ENCODE measurements at regions not wholly inside any gene's neighbourhood (a gene's known extent, or its start where the extent isn't known, plus 50 kb on each side); places are given as distances from the start of the nearest gene placed in this dataset.

- POLR2A ChIA-PET = no interaction called here
- ATAC-seq (ENCODE audit: low read depth) (no peak), DNase-seq (no peak)
- Mint-ChIP-seq H3K27ac (no peak overlapping the region), H3K27me3 (no peaks in the 10 kb centered on the region), H3K4me3 (no peak overlapping the region), H3K9me3 (no peaks in the 10 kb centered on the region), H3K36me3 (no peaks in the 10 kb centered on the region), H3K4me1 (no peaks in the 10 kb centered on the region)
These were observed 410.1 kb upstream of the HTR2A start for GRCh38 chr13:47306991-47307390.

GRCh38 chr13:47303626-47304025 lies 406.8 kb upstream of the HTR2A start:
- no peak for ATAC-seq (ENCODE audit: low read depth)
- POLR2A ChIA-PET = no interaction called here
- no peak overlapping the region for H3K4me3 Mint-ChIP-seq
- H3K27ac Mint-ChIP-seq = no peak overlapping the region
- H3K36me3 Mint-ChIP-seq = no peaks in the 10 kb centered on the region
- no peaks in the 10 kb centered on the region for H3K4me1 Mint-ChIP-seq
- peaks cover 2% of the 10 kb centered on the region for H3K9me3 Mint-ChIP-seq
- DNase-seq = no peak
- H3K27me3 Mint-ChIP-seq = no peaks in the 10 kb centered on the region

- Mint-ChIP-seq H3K4me1 (no peaks in the 10 kb centered on the region), H3K36me3 (no peaks in the 10 kb centered on the region), H3K27me3 (no peaks in the 10 kb centered on the region), H3K4me3 (no peak overlapping the region), H3K9me3 (peaks cover 2% of the 10 kb centered on the region), H3K27ac (no peak overlapping the region)
- no peak for DNase-seq
- POLR2A ChIA-PET = no interaction called here
- no peak for ATAC-seq (ENCODE audit: low read depth)
These were observed 402.5 kb upstream of the HTR2A start for GRCh38 chr13:47299304-47299703.

GRCh38 chr13:47298506-47298905 lies 401.7 kb upstream of the HTR2A start:
- Mint-ChIP-seq H3K4me3 (no peak overlapping the region), H3K36me3 (no peaks in the 10 kb centered on the region), H3K9me3 (peaks cover 2% of the 10 kb centered on the region), H3K4me1 (no peaks in the 10 kb centered on the region), H3K27me3 (no peaks in the 10 kb centered on the region), H3K27ac (no peak overlapping the region)
- POLR2A ChIA-PET = no interaction called here
- DNase-seq = no peak
- no peak for ATAC-seq (ENCODE audit: low read depth)

GRCh38 chr13:47294691-47295090 lies 397.8 kb upstream of the HTR2A start:
- H3K9me3 Mint-ChIP-seq = no peaks in the 10 kb centered on the region
- POLR2A ChIA-PET = no interaction called here
- no peaks in the 10 kb centered on the region for H3K36me3 Mint-ChIP-seq
- no peak for ATAC-seq (ENCODE audit: low read depth)
- DNase-seq = no peak
- no peak overlapping the region for H3K27ac Mint-ChIP-seq
- no peak overlapping the region for H3K4me3 Mint-ChIP-seq
- H3K27me3 Mint-ChIP-seq = no peaks in the 10 kb centered on the region
- H3K4me1 Mint-ChIP-seq = no peaks in the 10 kb centered on the region

GRCh38 chr13:47291107-47291656 lies 394.3 kb upstream of the HTR2A start:
- DNase-seq (no peak), ATAC-seq (ENCODE audit: low read depth) (no peak)
- H3K4me3 Mint-ChIP-seq = no peak overlapping the region
- no peaks in the 10 kb centered on the region for H3K27me3 Mint-ChIP-seq
- POLR2A ChIA-PET = no interaction called here
- H3K4me1 Mint-ChIP-seq = no peaks in the 10 kb centered on the region
- no peak overlapping the region for H3K27ac Mint-ChIP-seq
- H3K9me3 Mint-ChIP-seq = no peaks in the 10 kb centered on the region
- no peaks in the 10 kb centered on the region for H3K36me3 Mint-ChIP-seq

- Mint-ChIP-seq H3K27me3 (no peaks in the 10 kb centered on the region), H3K4me1 (no peaks in the 10 kb centered on the region), H3K36me3 (no peaks in the 10 kb centered on the region), H3K9me3 (no peaks in the 10 kb centered on the region), H3K27ac (no peak overlapping the region), H3K4me3 (no peak overlapping the region)
- no peak for ATAC-seq (ENCODE audit: low read depth)
- DNase-seq = no peak
- POLR2A ChIA-PET = no interaction called here
These were observed 392.7 kb upstream of the HTR2A start for GRCh38 chr13:47289567-47289966.

GRCh38 chr13:47288546-47288945 lies 391.7 kb upstream of the HTR2A start:
- POLR2A ChIA-PET = no interaction called here
- no peaks in the 10 kb centered on the region for H3K9me3 Mint-ChIP-seq
- no peak for ATAC-seq (ENCODE audit: low read depth)
- no peak for DNase-seq
- H3K4me3 Mint-ChIP-seq = no peak overlapping the region
- H3K4me1 Mint-ChIP-seq = no peaks in the 10 kb centered on the region
- no peaks in the 10 kb centered on the region for H3K27me3 Mint-ChIP-seq
- H3K36me3 Mint-ChIP-seq = no peaks in the 10 kb centered on the region
- H3K27ac Mint-ChIP-seq = no peak overlapping the region

GRCh38 chr13:47287291-47287751 lies 390.5 kb upstream of the HTR2A start:
- DNase-seq (no peak), ATAC-seq (ENCODE audit: low read depth) (no peak)
- Mint-ChIP-seq H3K36me3 (no peaks in the 10 kb centered on the region), H3K27ac (no peak overlapping the region), H3K9me3 (no peaks in the 10 kb centered on the region), H3K4me3 (no peak overlapping the region), H3K27me3 (no peaks in the 10 kb centered on the region), H3K4me1 (no peaks in the 10 kb centered on the region)
- POLR2A ChIA-PET = no interaction called here

- ATAC-seq (ENCODE audit: low read depth) = no peak
- POLR2A ChIA-PET = no interaction called here
- H3K36me3 Mint-ChIP-seq = no peaks in the 10 kb centered on the region
- H3K27ac Mint-ChIP-seq = no peak overlapping the region
- no peaks in the 10 kb centered on the region for H3K4me1 Mint-ChIP-seq
- H3K9me3 Mint-ChIP-seq = no peaks in the 10 kb centered on the region
- no peak for DNase-seq
- no peak overlapping the region for H3K4me3 Mint-ChIP-seq
- H3K27me3 Mint-ChIP-seq = no peaks in the 10 kb centered on the region
These were observed 385.1 kb upstream of the HTR2A start for GRCh38 chr13:47281991-47282390.

- Mint-ChIP-seq H3K4me3 (no peak overlapping the region), H3K4me1 (no peaks in the 10 kb centered on the region), H3K9me3 (no peaks in the 10 kb centered on the region), H3K27ac (no peak overlapping the region), H3K27me3 (no peaks in the 10 kb centered on the region), H3K36me3 (no peaks in the 10 kb centered on the region)
- POLR2A ChIA-PET = no interaction called here
- ATAC-seq (ENCODE audit: low read depth) (no peak), DNase-seq (no peak)
These were observed 383.1 kb upstream of the HTR2A start for GRCh38 chr13:47279920-47280319.

GRCh38 chr13:47277774-47278173 lies 380.9 kb upstream of the HTR2A start:
- DNase-seq = no peak
- no peak overlapping the region for H3K27ac Mint-ChIP-seq
- POLR2A ChIA-PET = no interaction called here
- no peaks in the 10 kb centered on the region for H3K27me3 Mint-ChIP-seq
- H3K36me3 Mint-ChIP-seq = no peaks in the 10 kb centered on the region
- no peak for ATAC-seq (ENCODE audit: low read depth)
- H3K4me1 Mint-ChIP-seq = no peaks in the 10 kb centered on the region
- H3K9me3 Mint-ChIP-seq = no peaks in the 10 kb centered on the region
- no peak overlapping the region for H3K4me3 Mint-ChIP-seq

- DNase-seq (no peak), ATAC-seq (ENCODE audit: low read depth) (no peak)
- POLR2A ChIA-PET = no interaction called here
- H3K4me3 Mint-ChIP-seq = no peak overlapping the region
- no peaks in the 10 kb centered on the region for H3K4me1 Mint-ChIP-seq
- H3K27me3 Mint-ChIP-seq = no peaks in the 10 kb centered on the region
- H3K36me3 Mint-ChIP-seq = no peaks in the 10 kb centered on the region
- H3K27ac Mint-ChIP-seq = no peak overlapping the region
- H3K9me3 Mint-ChIP-seq = no peaks in the 10 kb centered on the region
These were observed 371.4 kb upstream of the HTR2A start for GRCh38 chr13:47268270-47268669.

- Mint-ChIP-seq H3K27me3 (no peaks in the 10 kb centered on the region), H3K36me3 (no peaks in the 10 kb centered on the region), H3K9me3 (no peaks in the 10 kb centered on the region), H3K27ac (no peak overlapping the region), H3K4me3 (no peak overlapping the region), H3K4me1 (no peaks in the 10 kb centered on the region)
- POLR2A ChIA-PET = no interaction called here
- DNase-seq (no peak), ATAC-seq (ENCODE audit: low read depth) (no peak)
These were observed 361.5 kb upstream of the HTR2A start for GRCh38 chr13:47258384-47258783.

- POLR2A ChIA-PET = no interaction called here
- Mint-ChIP-seq H3K27me3 (no peaks in the 10 kb centered on the region), H3K4me1 (no peaks in the 10 kb centered on the region), H3K9me3 (no peaks in the 10 kb centered on the region), H3K4me3 (no peak overlapping the region), H3K27ac (no peak overlapping the region), H3K36me3 (no peaks in the 10 kb centered on the region)
- ATAC-seq (ENCODE audit: low read depth) (no peak), DNase-seq (no peak)
These were observed 359.8 kb upstream of the HTR2A start for GRCh38 chr13:47256618-47257017.
